Stomach (tissue), 4 donors: ENCODE measurements at regions not wholly inside any gene's neighbourhood (a gene's known extent, or its start where the extent isn't known, plus 50 kb on each side); places are given as distances from the start of the nearest gene placed in this dataset.
"Not testable (repeated sequence)": the region's sequence is repeated elsewhere in the genome, so short reads cannot be mapped to it uniquely, and the experiment has no call there.

ENCODE experiments used
- CTCF ChIP-seq, 7 experiments: fragments of 450-650 bp in 4 of 7; fragments of 200-600 bp in 3 of 7; sonication (generic) in 3 of 7; IDR thresholded peaks; one replicate each; pipeline ENCODE4 v1.5.1; 2016 to 2019; ENCODE audit warnings: antibody characterized with exemption in 7 of 7, control low read depth in 2 of 7, mild to moderate bottlenecking in 1 of 7
- EP300 ChIP-seq: sonication (generic); formaldehyde crosslinking; IDR thresholded peaks from one replicate; pipeline ENCODE4 v1.6.1; 2017; ENCODE audit warnings: antibody characterized with exemption
- POLR2A ChIP-seq, 4 donors: fragments of 450-650 bp; IDR thresholded peaks; one replicate each; pipeline ENCODE4 v1.6.1; 2016; ENCODE audit warnings: antibody characterized with exemption in 4 of 4, control low read depth in 2 of 4, mild to moderate bottlenecking in 1 of 4, moderate library complexity in 1 of 4
- POLR2AphosphoS5 ChIP-seq, 3 donors: sonication (generic); formaldehyde crosslinking; IDR thresholded peaks; one replicate each; pipeline ENCODE4 v1.6.1; 2016; ENCODE audit warnings: antibody characterized with exemption in 3 of 3

DNA sequence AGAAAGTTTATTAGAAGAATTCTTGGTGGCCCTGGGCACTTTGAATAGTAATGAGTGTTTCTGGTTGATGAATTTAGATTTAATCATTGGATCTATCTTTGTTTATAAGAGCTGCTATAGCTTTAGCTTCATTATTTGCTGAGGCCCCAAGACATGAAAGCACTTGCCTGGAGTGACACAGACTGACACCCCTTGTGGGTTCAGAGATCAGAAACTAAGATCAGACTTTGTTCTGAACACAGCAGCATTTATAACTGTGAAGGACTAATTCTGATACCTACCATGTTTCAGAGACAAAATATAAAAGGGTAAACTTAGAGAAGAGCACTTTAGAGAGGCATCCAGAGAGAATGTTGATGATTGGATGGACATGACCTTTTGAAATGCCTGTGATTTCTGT is 199.9 kb upstream of the PLGLB2 start:
- TF ChIP-seq POLR2A (IDR thresholded peaks at IDR 0.05); POLR2AphosphoS5 (IDR thresholded peaks at IDR 0.05); EP300; CTCF (IDR thresholded peaks at IDR 0.05): not testable (repeated sequence)
